Neuronal stem cell (in vitro differentiated cells): ENCODE measurements at regions not wholly inside any gene's neighbourhood (a gene's known extent, or its start where the extent isn't known, plus 50 kb on each side); places are given as distances from the start of the nearest gene placed in this dataset.

Experiments used
- DNase-seq: peaks from one replicate; pipeline ENCODE4 v3.0.0-alpha.2; 2013; ENCODE audit warnings: low spot score
- H2AFZ ChIP-seq: one replicate; pipeline ENCODE4 v1.6.1; 2013; ENCODE audit warnings: mild to moderate bottlenecking, low read length, inconsistent platforms
- H2AK5ac ChIP-seq: 2 replicates; pipeline ENCODE4 v1.6.1; 2013; ENCODE audit warnings: low read depth, mild to moderate bottlenecking, inconsistent platforms, low read length, moderate library complexity, mixed read lengths
- H2BK120ac ChIP-seq: 2 replicates; pipeline ENCODE4 v1.6.1; 2013; ENCODE audit warnings: low read depth, mild to moderate bottlenecking, inconsistent platforms, low read length, moderate library complexity, mixed read lengths
- H2BK12ac ChIP-seq: one replicate; pipeline ENCODE4 v1.6.1; 2013; ENCODE audit warnings: low read length, inconsistent platforms
- H2BK15ac ChIP-seq: 2 replicates; pipeline ENCODE4 v1.6.1; 2013; ENCODE audit warnings: mild to moderate bottlenecking, low read length, inconsistent platforms, mixed read lengths
- H2BK5ac ChIP-seq: one replicate; pipeline ENCODE4 v1.6.1; 2013; ENCODE audit warnings: inconsistent platforms, mild to moderate bottlenecking, low read length, moderate library complexity
- H3K14ac ChIP-seq: one replicate; pipeline ENCODE4 v1.6.1; 2013; ENCODE audit warnings: low read length, inconsistent platforms
- H3K18ac ChIP-seq: 2 replicates; pipeline ENCODE4 v1.6.1; 2013; ENCODE audit warnings: low read length, inconsistent platforms
- H3K23ac ChIP-seq: 2 replicates; pipeline ENCODE4 v1.6.1; 2013; ENCODE audit warnings: low read depth, mild to moderate bottlenecking, mixed read lengths, low read length, inconsistent platforms; ENCODE audit not compliant: poor library complexity
- H3K27ac ChIP-seq: replicated peaks from 3 replicates; pipeline ENCODE4 v1.5.1; 2013; ENCODE audit warnings: low read length, inconsistent platforms
- H3K27me3 ChIP-seq, 3 experiments: 2 replicates each; pipeline ENCODE4 v1.6.1; 2013; ENCODE audit warnings: low read length in 3 of 3, mild to moderate bottlenecking in 2 of 3, inconsistent platforms in 1 of 3, low read depth in 1 of 3, mixed read lengths in 1 of 3, moderate library complexity in 1 of 3; ENCODE audit not compliant: control insufficient read depth in 3 of 3, insufficient read depth in 3 of 3
- H3K36me3 ChIP-seq, 2 donors: replicated peaks in 1 of 2; 2 replicates each; pipeline ENCODE4 v1.6.1; 2013; ENCODE audit warnings: low read length in 2 of 2; ENCODE audit not compliant: control insufficient read depth in 2 of 2, insufficient read depth in 2 of 2
- H3K4ac ChIP-seq: 2 replicates; pipeline ENCODE4 v1.6.1; 2013; ENCODE audit warnings: inconsistent platforms, mild to moderate bottlenecking, low read length, moderate library complexity
- H3K4me1 ChIP-seq, 2 donors: 1 replicate in 1 of 2; 2 replicates in 1 of 2; pipeline ENCODE4 v1.6.1; 2013; ENCODE audit warnings: low read length in 2 of 2, low read depth in 1 of 2; ENCODE audit not compliant: control insufficient read depth in 2 of 2, insufficient read depth in 1 of 2
- H3K4me2 ChIP-seq: one replicate; pipeline ENCODE4 v1.6.1; 2013; ENCODE audit warnings: mild to moderate bottlenecking, low read length, inconsistent platforms; ENCODE audit not compliant: insufficient read depth, poor library complexity, severe bottlenecking
- H3K4me3 ChIP-seq, 2 donors: 2 replicates each; pipeline ENCODE4 v1.5.1; 2013; ENCODE audit warnings: low read length in 2 of 2, mild to moderate bottlenecking in 2 of 2, inconsistent platforms in 1 of 2, moderate library complexity in 1 of 2
- H3K79me1 ChIP-seq: one replicate; pipeline ENCODE4 v1.6.1; 2013; ENCODE audit warnings: low read depth, mild to moderate bottlenecking, inconsistent platforms, low read length, moderate library complexity
- H3K9ac ChIP-seq: one replicate; pipeline ENCODE4 v1.6.1; 2013; ENCODE audit warnings: mild to moderate bottlenecking, low read depth, low read length, inconsistent platforms; ENCODE audit not compliant: poor library complexity
- H3K9me3 ChIP-seq, 2 donors: replicated peaks in 1 of 2; 2 replicates each; pipeline versions ENCODE3 to v1.6.1; 2013; ENCODE audit warnings: low read length in 2 of 2, mild to moderate bottlenecking in 2 of 2, inconsistent platforms in 1 of 2, low read depth in 1 of 2, mixed read lengths in 1 of 2, moderate library complexity in 1 of 2; ENCODE audit not compliant: control insufficient read depth in 2 of 2, insufficient read depth in 1 of 2
- H4K8ac ChIP-seq: one replicate; pipeline ENCODE4 v1.6.1; 2013; ENCODE audit warnings: low read depth, mild to moderate bottlenecking, inconsistent platforms, low read length, moderate library complexity
- H4K91ac ChIP-seq: one replicate; pipeline ENCODE4 v1.6.1; 2013; ENCODE audit warnings: low read length, low read depth, mild to moderate bottlenecking, inconsistent platforms; ENCODE audit not compliant: poor library complexity
- WGBS, 2 donors: extraction: QIAGEN DNeasy Blood & Tissue Kit; methylation state at CpG; one replicate each; pipeline ENCODE4 v1.1.7; 2013; ENCODE audit warnings: missing lambda C conversion rate in 2 of 2, mixed read lengths in 1 of 2; ENCODE audit not compliant: insufficient read length in 2 of 2, insufficient replicate concordance in 1 of 2; ENCODE audit errors: extremely low coverage in 2 of 2; 5-methylcytosine and 5-hydroxymethylcytosine counted together

DNA sequence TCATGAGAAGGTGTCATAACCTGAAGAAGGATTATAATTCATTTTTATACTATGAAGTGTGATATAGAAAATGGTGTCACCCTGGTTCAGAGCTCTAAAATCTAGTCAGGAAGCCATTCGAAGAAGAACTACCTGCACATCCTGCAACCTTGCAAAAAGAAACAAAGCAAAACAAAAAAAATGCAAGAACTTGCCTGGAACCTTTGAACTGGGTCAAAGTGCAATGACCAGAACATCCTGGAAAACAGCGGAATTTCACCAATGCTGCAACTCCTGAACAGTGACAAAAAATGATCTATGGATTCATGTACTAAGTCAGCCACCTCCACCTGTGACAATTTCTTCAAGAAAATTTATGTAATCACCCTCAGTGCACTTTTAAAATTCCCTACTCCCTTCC is 1083.3 kb upstream of the GYPC start:
- H3K27me3 ChIP-seq = no peaks in the 10 kb centered on the region
- no peaks in the 10 kb centered on the region for H3K36me3 ChIP-seq
- H2BK120ac ChIP-seq = no peak overlapping the region
- H3K23ac ChIP-seq = no peak overlapping the region
- H3K4me2 ChIP-seq = no peak overlapping the region
- no peak overlapping the region for H2AFZ ChIP-seq
- no peak overlapping the region for H4K8ac ChIP-seq
- no peak overlapping the region for H3K4me3 ChIP-seq
- H2BK5ac ChIP-seq = no peak overlapping the region
- H2BK15ac ChIP-seq = no peak overlapping the region
- no peak overlapping the region for H2BK12ac ChIP-seq
- H2AK5ac ChIP-seq = no peak overlapping the region
- H3K9me3 ChIP-seq = no peaks in the 10 kb centered on the region
- H3K4me1 ChIP-seq = no peaks in the 10 kb centered on the region
- H3K14ac ChIP-seq = no peak overlapping the region
- no peak overlapping the region for H3K27ac ChIP-seq
- H3K9ac ChIP-seq = no peak overlapping the region
- no peak overlapping the region for H3K4ac ChIP-seq
- no peak overlapping the region for H3K18ac ChIP-seq
- no peak for DNase-seq
- H3K79me1 ChIP-seq = no peaks in the 10 kb centered on the region
- no CpG with 5 or more reads among the region's 2 CpGs for WGBS, 2 donors
- H4K91ac ChIP-seq = no peak overlapping the region

GRCh38 chr2:125573432-125573831 is 1082.5 kb upstream of the GYPC start:
- no peak overlapping the region for H3K18ac ChIP-seq
- H3K4me3 ChIP-seq = no peak overlapping the region
- H3K14ac ChIP-seq = no peak overlapping the region
- H3K9me3 ChIP-seq = no peaks in the 10 kb centered on the region
- H3K4me1 ChIP-seq = no peaks in the 10 kb centered on the region
- no peak overlapping the region for H2AFZ ChIP-seq
- H3K27ac ChIP-seq = no peak overlapping the region
- H3K4me2 ChIP-seq = no peak overlapping the region
- H4K91ac ChIP-seq = no peak overlapping the region
- no peak overlapping the region for H3K9ac ChIP-seq
- DNase-seq = no peak
- H3K4ac ChIP-seq = no peak overlapping the region
- no peak overlapping the region for H2AK5ac ChIP-seq
- WGBS, 2 donors = no CpG with 5 or more reads among the region's 2 CpGs
- no peak overlapping the region for H3K23ac ChIP-seq
- no peaks in the 10 kb centered on the region for H3K27me3 ChIP-seq
- no peak overlapping the region for H2BK15ac ChIP-seq
- no peak overlapping the region for H2BK120ac ChIP-seq
- H2BK5ac ChIP-seq = no peak overlapping the region
- no peaks in the 10 kb centered on the region for H3K36me3 ChIP-seq
- no peak overlapping the region for H2BK12ac ChIP-seq
- no peaks in the 10 kb centered on the region for H3K79me1 ChIP-seq
- no peak overlapping the region for H4K8ac ChIP-seq

GRCh38 chr2:125576558-125576957 is 1079.4 kb upstream of the GYPC start:
- Histone ChIP-seq H2BK12ac (no peak overlapping the region), H2AK5ac (no peak overlapping the region), H3K79me1 (no peaks in the 10 kb centered on the region), H3K4me3 (no peak overlapping the region), H2BK120ac (no peak overlapping the region), H2AFZ (no peak overlapping the region), H3K4ac (no peak overlapping the region), H3K4me1 (peaks cover 0 to under 1% of the 10 kb centered on the region in 2 donors), H3K9me3 (no peaks in the 10 kb centered on the region), H3K27ac (no peak overlapping the region), H2BK15ac (no peak overlapping the region), H3K27me3 (no peaks in the 10 kb centered on the region), H4K91ac (no peak overlapping the region), H3K36me3 (no peaks in the 10 kb centered on the region), H4K8ac (no peak overlapping the region), H2BK5ac (no peak overlapping the region), H3K14ac (no peak overlapping the region), H3K18ac (no peak overlapping the region), H3K4me2 (no peak overlapping the region), H3K9ac (no peak overlapping the region), H3K23ac (no peak overlapping the region)
- no peak for DNase-seq
- WGBS, 2 donors = no CpG with 5 or more reads among the region's 3 CpGs

DNA sequence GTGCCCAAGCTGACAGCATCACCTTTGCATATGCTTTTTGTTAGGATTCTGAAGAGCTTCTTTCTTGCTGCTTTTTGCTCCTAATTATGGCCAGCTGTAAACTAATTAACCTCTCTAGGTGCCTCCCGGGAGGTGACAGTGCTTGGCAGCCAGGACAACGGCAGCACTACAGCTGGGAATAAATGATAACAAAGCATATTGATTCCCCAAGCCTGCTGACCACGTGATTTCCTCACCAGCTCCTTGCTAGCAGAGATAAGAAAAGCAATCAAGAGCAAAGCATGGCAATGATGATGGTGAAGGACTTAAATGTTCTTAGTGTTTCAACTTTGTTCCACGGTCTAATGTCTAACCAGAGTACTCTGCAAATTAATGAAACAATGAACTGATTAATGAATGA is 1074.4 kb upstream of the GYPC start:
- Histone ChIP-seq H3K4ac (no peak overlapping the region), H3K79me1 (no peaks in the 10 kb centered on the region), H2BK12ac (no peak overlapping the region), H2BK5ac (no peak overlapping the region), H4K91ac (no peak overlapping the region), H2AFZ (no peak overlapping the region), H2BK15ac (no peak overlapping the region), H3K14ac (no peak overlapping the region), H2BK120ac (no peak overlapping the region), H2AK5ac (no peak overlapping the region), H3K36me3 (no peaks in the 10 kb centered on the region), H3K9ac (no peak overlapping the region), H3K27me3 (no peaks in the 10 kb centered on the region), H4K8ac (no peak overlapping the region), H3K23ac (no peak overlapping the region), H3K4me3 (no peak overlapping the region), H3K4me2 (no peak overlapping the region), H3K18ac (no peak overlapping the region), H3K9me3 (no peaks in the 10 kb centered on the region), H3K27ac (no peak overlapping the region), H3K4me1 (peaks cover 0 to 3% of the 10 kb centered on the region in 2 donors)
- no peak for DNase-seq
- WGBS, 2 donors = no CpG with 5 or more reads among the region's 4 CpGs
